ENCODE measurements at regions not wholly inside any gene's neighbourhood (a gene's known extent, or its start where the extent isn't known, plus 50 kb on each side); places are given as distances from the start of the nearest gene placed in this dataset.

GRCh38 chr15:94744080-94744793, 512.9 kb downstream of the MCTP2 start:
- TF ChIP-seq FOXP2 (optimal IDR thresholded peaks at IDR 0.05; ENCODE audit: borderline replicate concordance, extremely low read depth, extremely low read length, insufficient read depth) (no peak), POLR2AphosphoS5 (IDR thresholded peaks at IDR 0.05; ENCODE audit: low read depth, low read length) (no peak)

GRCh38 chr15:94745371-94745770, 514.0 kb downstream of the MCTP2 start:
- TF ChIP-seq FOXP2 (optimal IDR thresholded peaks at IDR 0.05; ENCODE audit: borderline replicate concordance, extremely low read depth, extremely low read length, insufficient read depth) (no peak), REST (IDR thresholded peaks at IDR 0.05; ENCODE audit: insufficient read depth in 1 of 2, low read depth in 2 of 2, low read length in 2 of 2) (no peak), SIN3A (IDR thresholded peaks at IDR 0.05; ENCODE audit: borderline replicate concordance, insufficient read depth, low read length) (no peak)

- TF ChIP-seq TAF1 (IDR thresholded peaks at IDR 0.05; ENCODE audit: borderline replicate concordance, insufficient read depth, low read length): no peak
Observed at GRCh38 chr15:94747510-94747909, 516.1 kb downstream of the MCTP2 start.

- TF ChIP-seq TAF1 (IDR thresholded peaks at IDR 0.05; ENCODE audit: borderline replicate concordance, insufficient read depth, low read length) (no peak), SIN3A (IDR thresholded peaks at IDR 0.05; ENCODE audit: borderline replicate concordance, insufficient read depth, low read length) (no peak), FOXP2 (optimal IDR thresholded peaks at IDR 0.05; ENCODE audit: borderline replicate concordance, extremely low read depth, extremely low read length, insufficient read depth) (no peak), REST (IDR thresholded peaks at IDR 0.05; ENCODE audit: insufficient read depth in 1 of 2, low read depth in 2 of 2, low read length in 2 of 2) (no peak)
Observed at GRCh38 chr15:94749811-94750617, 518.7 kb downstream of the MCTP2 start.

GRCh38 chr15:94760348-94760747, 529.0 kb downstream of the MCTP2 start:
- no peak for TF ChIP-seq POLR2AphosphoS5 (IDR thresholded peaks at IDR 0.05; ENCODE audit: low read depth, low read length)
- TF ChIP-seq REST (IDR thresholded peaks at IDR 0.05; ENCODE audit: insufficient read depth in 1 of 2, low read depth in 2 of 2, low read length in 2 of 2): no peak
- no peak for TF ChIP-seq SIN3A (IDR thresholded peaks at IDR 0.05; ENCODE audit: borderline replicate concordance, insufficient read depth, low read length)
- no peak for TF ChIP-seq FOXP2 (optimal IDR thresholded peaks at IDR 0.05; ENCODE audit: borderline replicate concordance, extremely low read depth, extremely low read length, insufficient read depth)
- no peak for TF ChIP-seq TAF1 (IDR thresholded peaks at IDR 0.05; ENCODE audit: borderline replicate concordance, insufficient read depth, low read length)

GRCh38 chr15:94761574-94761973, 530.2 kb downstream of the MCTP2 start:
- TF ChIP-seq TAF1 (IDR thresholded peaks at IDR 0.05; ENCODE audit: borderline replicate concordance, insufficient read depth, low read length): no peak
- TF ChIP-seq FOXP2 (optimal IDR thresholded peaks at IDR 0.05; ENCODE audit: borderline replicate concordance, extremely low read depth, extremely low read length, insufficient read depth): no peak
- TF ChIP-seq POLR2AphosphoS5 (IDR thresholded peaks at IDR 0.05; ENCODE audit: low read depth, low read length): no peak
- TF ChIP-seq SIN3A (IDR thresholded peaks at IDR 0.05; ENCODE audit: borderline replicate concordance, insufficient read depth, low read length): no peak
- no peak for TF ChIP-seq REST (IDR thresholded peaks at IDR 0.05; ENCODE audit: insufficient read depth in 1 of 2, low read depth in 2 of 2, low read length in 2 of 2)

Data from PFSK-1 (cell line).